NCI-H748 (cell line): ENCODE measurements at regions not wholly inside any gene's neighbourhood (a gene's known extent, or its start where the extent isn't known, plus 50 kb on each side); places are given as distances from the start of the nearest gene placed in this dataset.
"Not testable (repeated sequence)": the region's sequence is repeated elsewhere in the genome, so short reads cannot be mapped to it uniquely, and the experiment has no call there.

Experiments
- DNase-seq: peaks from one replicate; lab custom pipeline; 2025; ENCODE audit not compliant: unreplicated experiment; lab: John Stamatoyannopoulos, UW

GRCh38 chr3:5464649-5465048, 277.1 kb downstream of the EDEM1 start:
- no peak for DNase-seq

GRCh38 chr3:5465183-5465582, 277.7 kb downstream of the EDEM1 start:
- no peak for DNase-seq

- DNase-seq, result no peak
These were observed 278.6 kb downstream of the EDEM1 start for GRCh38 chr3:5466065-5466464.

- DNase-seq, result no peak
These were observed 279.2 kb downstream of the EDEM1 start for GRCh38 chr3:5466717-5467116.

GRCh38 chr3:5473471-5473870, 286.0 kb downstream of the EDEM1 start:
- DNase-seq, result no peak

- no peak for DNase-seq
These were observed 288.9 kb downstream of the EDEM1 start for GRCh38 chr3:5476403-5476802.

GRCh38 chr3:5479229-5479799, 291.8 kb downstream of the EDEM1 start:
- no peak for DNase-seq

GRCh38 chr3:5480190-5480589, 292.7 kb downstream of the EDEM1 start:
- DNase-seq, result no peak

GRCh38 chr3:5485427-5485826, 297.9 kb downstream of the EDEM1 start:
- DNase-seq, result no peak

- peak; percentile 58 for DNase-seq
These were observed 301.3 kb downstream of the EDEM1 start for GRCh38 chr3:5488771-5489170.

- peak; percentile 14 for DNase-seq
These were observed 302.0 kb downstream of the EDEM1 start for GRCh38 chr3:5489536-5489935.

GRCh38 chr3:5494905-5495519, 307.5 kb downstream of the EDEM1 start:
- no peak for DNase-seq

- DNase-seq, result no peak
These were observed 310.0 kb downstream of the EDEM1 start for GRCh38 chr3:5497497-5497896.

GRCh38 chr3:5498981-5499380, 311.5 kb downstream of the EDEM1 start:
- DNase-seq, result no peak

- no peak for DNase-seq
These were observed 311.9 kb downstream of the EDEM1 start for GRCh38 chr3:5499404-5499803.

GRCh38 chr3:5503136-5503535, 315.6 kb downstream of the EDEM1 start:
- no peak for DNase-seq

GRCh38 chr3:5504135-5504534, 316.6 kb downstream of the EDEM1 start:
- DNase-seq, result no peak

GRCh38 chr3:5505163-5505562, 317.7 kb downstream of the EDEM1 start:
- DNase-seq, result no peak

- no peak for DNase-seq
These were observed 318.5 kb downstream of the EDEM1 start for GRCh38 chr3:5505997-5506396.

- not testable (repeated sequence) for DNase-seq
These were observed 321.4 kb downstream of the EDEM1 start for GRCh38 chr3:5508860-5509259.

- DNase-seq, result no peak
These were observed 322.8 kb downstream of the EDEM1 start for GRCh38 chr3:5510300-5510699.

GRCh38 chr3:5517921-5518320, 330.4 kb downstream of the EDEM1 start:
- no peak for DNase-seq

- DNase-seq, result no peak
These were observed 332.7 kb downstream of the EDEM1 start for GRCh38 chr3:5520237-5520636.
